ENCODE measurements at regions not wholly inside any gene's neighbourhood (a gene's known extent, or its start where the extent isn't known, plus 50 kb on each side); places are given as distances from the start of the nearest gene placed in this dataset.

DNA sequence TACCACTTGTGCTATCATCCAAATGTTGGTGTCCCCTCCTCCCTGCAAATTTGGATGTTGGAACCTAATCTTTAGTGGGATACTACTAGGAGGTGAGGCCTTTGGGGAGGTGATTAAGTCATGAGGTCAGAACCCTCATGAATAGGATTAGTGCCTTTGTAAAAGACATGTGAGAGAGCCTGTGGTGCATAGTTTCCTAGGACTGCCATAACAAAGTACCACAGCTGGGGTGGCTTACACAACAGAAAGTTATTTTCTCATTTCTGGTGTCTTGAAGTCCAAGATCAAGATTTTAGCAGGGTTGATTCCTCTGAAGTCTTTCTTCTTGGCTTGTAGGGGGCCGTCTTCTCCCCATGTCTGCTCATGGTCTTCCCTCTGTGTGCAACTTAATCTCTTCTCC is 562.6 kb upstream of the ARGLU1 start:
- DNase-seq: no peak

DNA sequence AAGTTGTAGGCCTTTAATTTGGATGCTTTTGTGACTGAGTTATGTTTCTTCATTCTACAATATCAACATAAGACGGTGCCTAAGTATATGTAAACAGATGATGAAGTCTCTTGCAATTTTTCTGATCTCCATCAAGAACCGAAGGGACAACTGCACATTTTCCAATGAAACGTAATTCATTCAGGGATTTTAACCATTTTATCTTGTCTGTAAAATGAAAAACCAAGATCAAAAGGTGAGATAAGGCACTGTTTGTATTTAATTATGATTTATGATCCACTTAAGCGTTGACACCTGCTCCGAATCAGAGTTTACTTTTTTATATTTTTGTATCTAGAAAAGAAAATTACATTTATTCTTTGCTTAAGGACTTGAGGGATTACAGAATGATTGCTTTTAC is 556.8 kb upstream of the ARGLU1 start:
- DNase-seq: no peak

DNA sequence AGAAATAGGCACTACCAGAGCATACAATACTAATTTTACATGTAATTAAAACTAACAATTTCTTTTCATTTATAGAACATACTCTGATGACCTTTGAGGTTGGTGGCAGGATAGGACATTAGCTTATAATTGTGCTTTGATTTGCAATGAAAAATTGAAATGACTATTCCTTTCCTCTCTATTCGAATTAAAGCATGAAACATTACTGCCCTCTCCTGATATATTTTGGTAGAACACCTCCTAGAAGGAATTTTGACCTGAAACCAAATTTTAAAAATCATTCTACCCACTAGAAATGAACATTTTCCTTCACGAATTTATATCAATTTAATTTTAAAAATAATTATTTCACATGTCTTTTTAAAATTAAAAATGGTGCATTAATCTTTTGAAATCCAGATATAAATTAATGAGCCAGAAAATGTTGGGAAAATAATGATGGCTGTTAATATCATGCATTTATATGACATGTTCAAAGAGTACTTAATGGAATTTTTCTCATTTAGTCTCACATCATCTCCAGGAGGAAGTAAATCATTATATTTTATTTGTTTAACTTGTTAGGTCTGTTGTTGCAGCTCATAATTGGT is 556.3 kb upstream of the ARGLU1 start:
- no peak for DNase-seq

DNA sequence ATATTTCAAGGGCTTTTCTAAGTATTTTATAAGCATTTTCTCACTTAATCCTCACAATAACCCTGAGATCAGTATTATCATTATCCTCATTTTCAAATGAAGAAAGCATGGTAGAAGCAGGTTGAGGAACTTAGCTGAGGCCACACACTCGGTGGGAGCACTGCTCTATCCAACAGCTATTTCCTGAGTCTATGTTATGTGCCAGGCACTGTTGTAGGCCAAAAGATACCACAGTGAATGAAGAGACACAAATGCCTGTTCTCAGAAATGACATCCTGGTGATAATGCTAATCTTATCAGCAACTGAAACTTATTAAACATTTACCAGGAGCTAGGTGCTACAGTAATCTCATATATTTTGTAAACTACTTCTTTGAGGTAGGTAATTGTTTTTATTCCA is 553.9 kb upstream of the ARGLU1 start:
- DNase-seq: no peak

DNA sequence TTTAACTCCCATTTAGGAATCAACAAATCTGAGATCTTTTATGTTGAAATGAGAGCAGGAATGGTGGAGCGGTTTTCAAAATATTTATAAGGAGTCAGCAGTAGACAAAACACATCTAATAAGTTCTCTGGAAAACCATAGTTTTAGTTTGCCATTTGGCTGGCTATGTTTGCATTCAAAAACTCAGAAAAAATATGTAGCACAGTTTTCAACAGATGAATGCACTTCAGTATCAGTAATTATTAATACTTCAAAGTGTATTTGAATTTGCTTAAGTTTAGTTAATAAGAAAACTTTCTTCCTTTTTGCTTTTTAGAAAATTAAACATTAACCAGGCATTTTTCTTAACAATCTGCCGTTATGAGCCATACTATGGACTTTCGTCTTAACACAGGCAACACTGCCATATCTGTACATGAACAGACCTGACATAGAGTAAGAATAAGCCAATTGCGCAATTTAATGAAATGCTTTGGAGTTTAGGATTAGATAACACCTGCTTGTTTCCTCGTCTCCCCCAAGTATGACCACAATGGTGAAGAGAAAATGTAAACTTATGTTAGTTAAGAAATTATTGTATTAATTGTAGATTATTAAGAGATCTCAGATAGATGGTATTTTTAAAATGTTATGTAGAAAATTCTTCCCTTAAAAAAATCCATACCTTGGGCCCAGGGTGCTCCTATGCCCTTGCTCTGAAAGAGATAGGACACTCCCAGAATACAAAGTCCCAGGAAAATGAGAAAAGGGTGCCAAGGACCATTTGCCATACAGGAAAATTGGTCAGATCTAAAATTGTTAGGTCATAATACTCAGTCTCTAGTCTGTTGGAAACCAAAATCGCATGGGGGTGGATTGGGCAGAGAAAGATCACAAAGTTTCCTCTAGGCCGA is 552.3 kb upstream of the ARGLU1 start:
- DNase-seq: no peak

DNA sequence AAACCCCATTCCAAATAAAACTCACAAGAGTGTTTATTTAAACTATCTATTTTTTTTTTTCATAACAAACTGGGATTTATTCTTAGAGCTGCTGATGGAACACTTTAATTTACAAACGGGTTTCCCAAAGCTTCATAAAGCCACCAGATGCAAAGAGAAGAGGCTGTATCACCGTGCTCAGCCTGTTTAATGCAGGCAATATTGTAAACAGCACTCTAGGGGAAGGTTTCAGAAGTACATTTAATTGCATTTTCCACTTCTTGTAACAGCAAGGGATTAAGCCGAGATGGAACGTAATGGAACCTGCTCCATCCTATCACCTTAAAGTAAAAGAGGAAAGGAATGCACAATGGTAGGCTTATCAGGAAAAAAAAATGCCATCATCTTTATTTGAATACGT is 550.6 kb upstream of the ARGLU1 start:
- no peak for DNase-seq

DNA sequence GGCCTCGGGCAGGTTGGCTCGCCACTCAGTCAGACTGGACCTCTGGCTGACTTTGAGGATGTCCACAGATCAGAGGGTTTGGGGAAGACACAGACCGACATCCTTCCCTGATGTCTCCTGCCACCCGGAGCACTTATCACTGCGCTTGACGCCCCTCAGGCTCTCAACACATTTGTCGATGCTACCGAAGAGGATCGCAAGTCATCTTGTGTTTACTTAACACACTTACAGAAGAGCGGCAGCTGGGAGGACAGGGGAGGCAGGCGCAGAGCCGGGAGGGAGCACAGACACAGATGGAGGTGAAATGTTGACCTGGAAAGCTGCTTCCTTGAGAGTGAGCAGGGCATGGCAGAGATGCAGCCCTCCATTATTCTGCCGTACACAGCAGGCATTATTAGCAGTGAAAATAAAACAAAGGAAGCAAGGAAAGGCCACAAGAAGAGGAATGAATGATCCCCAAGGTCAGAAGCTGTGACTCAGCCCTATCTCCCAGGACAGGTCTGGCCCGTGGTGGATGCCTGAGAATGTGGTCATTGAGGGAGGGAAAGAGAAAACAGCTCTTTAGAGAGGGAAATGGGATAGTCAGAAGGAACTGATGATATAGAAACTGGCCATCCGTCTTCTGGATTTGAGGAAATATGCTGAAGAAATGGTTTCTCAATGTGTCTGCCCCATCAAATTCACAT is 549.5 kb upstream of the ARGLU1 start:
- no peak for DNase-seq

DNA sequence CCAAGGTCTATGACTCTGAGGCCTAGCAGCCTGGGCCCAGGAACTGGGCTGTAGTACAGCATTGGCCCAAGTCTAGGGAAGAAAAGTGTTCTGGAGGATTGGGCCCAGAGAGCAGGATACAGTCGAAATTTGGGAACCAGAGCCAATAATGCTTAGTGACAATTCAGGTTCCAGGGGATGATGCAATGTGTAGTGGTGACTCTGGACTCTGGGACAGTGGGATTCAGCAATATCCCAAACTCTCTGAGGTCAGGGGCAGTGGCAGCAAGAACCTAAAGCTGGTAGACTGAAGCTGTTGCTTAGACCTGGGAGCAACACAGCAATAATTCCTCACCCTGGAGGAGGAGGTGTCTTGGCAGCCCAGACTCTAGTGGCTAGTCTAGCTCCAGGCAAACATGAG is 545.5 kb upstream of the ARGLU1 start:
- no peak for DNase-seq

DNA sequence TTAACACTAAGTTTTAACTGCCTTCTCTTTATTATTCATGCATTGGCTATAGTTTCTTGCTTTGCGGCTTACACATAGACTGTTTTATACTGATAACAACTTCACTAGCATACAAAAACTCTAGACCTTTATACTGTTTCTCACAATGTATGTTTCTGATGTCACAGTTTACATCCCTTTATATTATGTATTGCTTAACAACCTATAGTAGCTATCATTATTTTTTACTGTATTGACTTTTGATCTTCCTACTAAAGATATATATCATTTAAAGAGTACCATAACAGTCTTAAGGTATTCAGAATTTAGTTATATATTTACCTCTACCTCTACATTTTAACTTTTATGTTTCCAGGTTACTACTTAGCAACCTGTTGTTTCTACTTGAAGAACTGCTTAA is 543.3 kb upstream of the ARGLU1 start:
- no peak for DNase-seq

DNA sequence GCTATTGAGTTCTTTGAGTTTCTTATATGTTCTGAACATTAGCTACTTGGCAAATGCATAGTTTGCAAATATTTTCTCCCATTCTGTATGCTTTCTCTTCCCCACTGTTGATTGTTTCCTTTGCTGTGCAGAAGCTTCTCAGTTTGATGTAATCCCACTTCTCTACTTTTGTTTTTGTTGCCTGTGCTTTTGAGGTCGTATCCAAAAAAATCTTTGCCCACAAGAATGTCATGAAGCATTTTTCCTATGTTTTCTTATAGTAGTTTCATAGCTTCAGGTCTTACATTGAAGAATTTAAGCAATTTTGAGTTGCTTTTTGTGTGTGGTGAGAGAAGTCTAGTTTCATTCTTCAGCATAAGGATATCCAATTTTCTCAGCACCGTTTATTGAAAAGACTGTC is 536.7 kb upstream of the ARGLU1 start:
- DNase-seq: no peak

DNA sequence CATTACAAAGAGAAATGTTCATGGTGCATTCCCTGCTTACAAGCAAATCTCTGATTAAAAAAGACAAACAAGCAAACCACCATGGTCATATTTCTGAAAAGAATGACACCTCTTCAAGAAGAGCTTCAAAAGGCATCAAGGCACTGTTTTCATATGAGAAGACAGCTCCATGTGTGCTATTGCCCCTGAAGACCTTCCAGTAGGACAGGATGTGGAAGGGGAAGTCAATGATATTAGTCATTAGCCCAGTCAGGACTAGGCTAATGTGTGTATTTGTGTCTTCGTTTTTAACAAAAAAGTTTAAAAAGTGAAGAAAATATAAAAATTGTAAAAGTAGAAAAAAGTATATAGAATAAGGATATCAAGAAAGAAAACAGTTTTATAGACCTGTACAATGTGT is 534.7 kb upstream of the ARGLU1 start:
- DNase-seq: no peak

DNA sequence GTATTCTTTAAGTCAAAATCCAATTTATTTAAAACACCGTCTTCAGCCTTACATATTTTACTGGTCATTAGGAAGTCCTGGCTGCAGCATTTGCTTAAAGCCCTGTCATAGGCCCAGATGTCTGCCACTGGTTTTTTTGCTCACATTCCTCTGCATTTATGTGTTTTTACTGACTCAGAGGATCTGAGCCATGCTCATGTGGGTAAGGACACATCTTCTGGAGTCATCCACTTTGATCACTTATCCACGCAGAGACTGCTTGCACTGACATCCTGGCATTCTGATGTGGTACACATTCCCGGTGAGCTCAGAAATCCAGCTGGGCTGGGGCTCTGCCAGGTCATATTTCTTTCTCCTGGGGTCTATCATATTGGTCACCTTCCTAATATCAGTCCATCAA is 531.7 kb upstream of the ARGLU1 start:
- no peak for DNase-seq

DNA sequence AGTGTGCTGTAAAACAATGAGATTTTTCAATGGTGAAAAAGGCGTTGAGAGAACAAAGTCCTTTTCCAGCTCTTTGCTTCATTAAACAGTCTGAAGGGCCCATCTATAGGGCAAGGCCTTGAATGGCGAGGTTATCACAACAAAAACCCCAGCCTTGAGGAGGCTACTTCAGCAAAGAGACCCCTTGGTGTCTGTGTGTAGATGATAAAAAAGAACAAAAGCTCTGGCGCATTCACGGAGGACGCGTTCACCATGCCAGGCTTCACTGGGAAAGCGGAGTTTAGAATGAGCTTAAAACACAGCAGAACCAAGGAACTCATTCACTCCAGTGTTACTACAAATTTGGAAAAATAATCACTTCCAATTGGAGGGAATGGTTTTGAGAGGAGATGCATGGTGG is 530.0 kb upstream of the ARGLU1 start:
- no peak for DNase-seq

DNA sequence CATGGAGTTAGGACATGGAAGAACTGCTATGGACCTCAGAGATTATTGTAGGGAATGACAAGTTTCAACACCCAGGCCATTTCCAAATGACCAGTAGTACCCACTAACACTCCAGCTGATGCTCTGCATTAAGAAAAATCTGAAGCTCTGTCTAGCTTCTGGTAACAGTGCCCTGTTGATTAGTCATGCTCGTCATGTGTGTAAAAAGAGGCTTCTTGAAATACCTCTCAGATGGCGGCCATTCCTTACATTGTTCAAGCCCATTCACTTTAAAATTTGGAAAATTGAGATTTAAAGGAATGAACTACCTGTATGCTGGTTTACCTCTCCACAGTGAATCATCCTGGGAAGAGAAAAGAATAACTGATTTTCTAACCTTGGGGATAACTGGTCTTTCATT is 527.9 kb upstream of the ARGLU1 start:
- no peak for DNase-seq

DNA sequence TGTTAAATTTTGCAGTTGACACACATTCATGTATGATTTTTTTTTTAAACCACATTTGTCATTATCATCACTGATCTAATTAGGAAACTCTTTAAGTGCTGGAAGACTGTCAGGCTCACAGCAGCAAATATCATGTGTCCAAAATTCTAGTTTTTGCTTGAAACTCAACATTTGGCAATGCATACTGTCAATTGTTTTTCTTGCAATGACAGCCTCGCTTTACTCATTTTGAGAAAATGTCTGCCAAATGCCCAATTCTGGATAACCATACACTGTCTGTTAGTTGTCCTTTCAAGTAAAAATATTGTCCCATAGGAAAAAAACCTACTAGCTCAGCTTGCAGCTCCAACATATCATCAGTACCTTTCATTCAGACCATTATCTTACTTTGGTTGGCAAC is 523.9 kb upstream of the ARGLU1 start:
- DNase-seq: no peak

DNA sequence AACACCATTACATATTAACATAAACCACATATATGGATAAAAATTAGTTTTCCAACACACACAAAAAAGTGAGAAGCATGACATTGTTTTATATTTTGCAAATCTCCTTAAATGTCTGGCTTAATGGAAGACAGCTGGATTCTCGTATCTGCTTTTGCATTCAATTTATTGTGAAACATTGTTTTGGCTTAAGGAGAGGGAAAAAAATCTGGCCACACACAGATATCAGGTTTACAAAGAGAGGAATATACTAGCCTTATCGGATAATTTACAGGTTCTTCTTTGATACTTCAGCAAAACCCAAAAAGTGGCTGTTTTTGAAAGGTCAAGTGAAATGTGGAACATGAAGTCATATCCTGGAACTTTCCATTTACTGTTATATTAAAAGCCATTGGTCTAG is 523.5 kb upstream of the ARGLU1 start:
- DNase-seq: no peak

DNA sequence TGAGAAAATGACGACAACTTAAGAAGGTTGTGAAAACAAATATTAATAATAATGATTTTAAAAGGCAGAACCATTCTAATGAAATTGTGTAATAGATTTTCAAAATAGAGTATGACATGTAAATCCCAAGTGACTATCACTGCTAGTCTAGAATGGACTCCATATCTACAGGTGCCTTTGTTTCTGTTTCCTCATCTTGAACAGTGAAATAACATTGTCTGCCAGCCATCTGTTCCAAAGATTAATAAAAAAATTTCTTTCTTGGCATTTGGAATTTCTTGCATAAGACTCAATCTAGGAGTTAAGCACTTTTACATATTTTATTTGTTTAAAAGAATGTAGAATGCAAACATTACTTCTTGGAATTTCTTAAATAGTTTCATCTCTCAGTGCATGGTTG is 520.1 kb upstream of the ARGLU1 start:
- no peak for DNase-seq

DNA sequence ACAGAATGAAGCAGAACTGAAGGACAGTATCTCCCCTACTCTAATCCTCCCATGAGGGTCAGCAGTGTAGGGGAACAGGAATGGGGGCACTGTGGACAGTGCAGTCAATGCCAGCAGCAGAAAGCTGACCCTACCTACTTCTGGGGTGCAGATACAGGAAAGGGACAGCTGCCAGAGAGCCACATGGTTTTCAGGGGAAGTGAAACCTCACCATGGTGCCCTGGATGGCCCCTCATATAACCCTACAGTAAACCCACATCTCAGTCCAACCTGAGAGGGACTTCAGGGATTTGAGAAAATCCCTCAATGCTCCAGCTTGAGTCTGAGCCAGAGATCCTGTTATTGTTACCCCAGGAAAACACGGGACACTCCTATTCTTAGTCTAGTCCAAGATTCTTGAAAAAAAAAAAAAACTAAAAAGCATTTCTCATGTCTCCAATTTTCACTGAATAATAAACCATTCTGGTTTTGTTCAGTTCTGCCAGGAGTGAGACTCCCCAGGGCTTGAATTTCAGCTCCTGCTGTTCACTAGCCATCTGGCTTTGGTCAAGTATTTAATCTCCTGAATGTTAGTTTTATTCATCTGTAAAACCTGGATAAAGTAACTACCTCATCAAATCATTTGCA is 511.6 kb upstream of the ARGLU1 start:
- DNase-seq: no peak

DNA sequence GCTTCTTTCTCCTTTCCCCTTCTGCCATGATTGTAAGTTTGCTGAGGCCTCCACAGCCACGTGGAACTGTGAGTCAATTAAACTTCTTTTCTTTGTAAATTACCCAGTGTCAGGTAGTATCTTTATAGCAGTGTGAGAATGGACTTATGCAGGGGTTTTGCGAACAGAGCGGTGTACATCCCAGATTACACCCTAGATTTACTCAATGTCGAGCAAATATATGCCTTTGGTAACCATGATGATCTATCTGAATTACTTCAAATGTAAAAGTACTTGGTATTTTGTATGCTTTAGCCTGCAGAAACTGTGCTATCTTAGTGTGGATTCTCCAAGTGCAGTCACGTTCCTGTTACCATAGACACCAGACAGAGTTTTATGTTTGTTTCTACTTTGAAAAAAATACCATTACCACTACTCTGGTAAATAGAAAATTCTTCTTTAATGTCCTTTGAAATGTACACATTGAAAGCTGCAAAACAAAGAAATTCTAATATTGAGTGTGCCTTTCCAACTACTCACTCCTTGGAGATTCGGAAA is 510.4 kb upstream of the ARGLU1 start:
- no peak for DNase-seq

DNA sequence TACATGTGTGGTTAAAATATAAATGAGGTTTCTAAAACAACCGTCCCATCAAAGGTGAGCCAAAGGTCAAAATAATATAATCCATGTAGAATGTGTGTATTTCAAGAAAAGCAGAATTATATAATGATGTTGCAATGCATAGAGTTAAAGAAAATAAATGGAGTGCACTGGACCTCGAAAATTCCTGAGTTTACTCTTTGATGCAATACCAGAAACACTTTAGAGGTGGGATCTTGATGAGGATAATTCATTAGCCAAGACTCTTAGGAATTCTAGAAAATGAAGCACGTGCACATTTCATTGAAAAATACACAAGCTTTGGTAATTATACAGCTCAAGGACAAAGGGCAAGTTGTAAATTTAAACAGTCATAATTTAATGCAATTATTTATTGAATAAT is 508.9 kb upstream of the ARGLU1 start:
- DNase-seq: no peak

DNA sequence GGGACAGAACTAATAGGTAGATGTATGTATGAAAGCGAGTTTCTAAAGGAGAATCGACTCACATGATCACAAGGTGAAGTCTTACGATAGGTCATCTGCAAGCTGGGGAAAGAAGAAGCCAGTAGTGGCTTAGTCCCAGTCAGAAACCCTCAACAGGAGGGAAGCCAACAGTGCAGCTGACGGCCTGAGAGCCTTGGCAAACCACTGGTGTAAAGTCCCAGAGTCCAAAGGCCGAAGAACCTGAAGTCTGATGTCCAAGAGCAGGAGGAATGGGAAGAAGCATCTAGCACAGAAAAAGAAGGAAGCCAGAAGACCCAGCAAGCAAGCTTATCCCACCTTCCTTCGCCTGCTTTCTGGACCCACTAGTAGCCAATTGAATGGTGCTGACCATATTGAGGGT is 507.6 kb upstream of the ARGLU1 start:
- no peak for DNase-seq

DNA sequence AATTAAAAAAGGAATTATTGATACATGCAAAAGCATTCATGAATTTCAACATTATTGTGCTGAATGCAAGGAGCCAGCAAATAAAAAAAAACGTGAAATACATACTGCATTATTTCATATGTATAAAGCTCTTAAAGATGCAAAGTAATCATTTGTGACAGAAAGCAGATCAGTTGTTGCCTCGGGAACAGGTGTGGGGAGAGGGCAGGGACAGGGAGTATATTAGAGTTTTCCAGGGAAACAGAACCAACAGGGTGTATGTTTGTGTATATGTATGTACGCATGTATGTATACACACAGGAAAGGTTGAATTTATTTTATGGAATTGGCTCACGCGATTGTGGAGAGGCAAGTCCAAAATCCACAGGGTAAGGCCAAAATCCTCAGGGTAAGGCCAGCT is 502.9 kb upstream of the ARGLU1 start:
- DNase-seq: no peak

DNA sequence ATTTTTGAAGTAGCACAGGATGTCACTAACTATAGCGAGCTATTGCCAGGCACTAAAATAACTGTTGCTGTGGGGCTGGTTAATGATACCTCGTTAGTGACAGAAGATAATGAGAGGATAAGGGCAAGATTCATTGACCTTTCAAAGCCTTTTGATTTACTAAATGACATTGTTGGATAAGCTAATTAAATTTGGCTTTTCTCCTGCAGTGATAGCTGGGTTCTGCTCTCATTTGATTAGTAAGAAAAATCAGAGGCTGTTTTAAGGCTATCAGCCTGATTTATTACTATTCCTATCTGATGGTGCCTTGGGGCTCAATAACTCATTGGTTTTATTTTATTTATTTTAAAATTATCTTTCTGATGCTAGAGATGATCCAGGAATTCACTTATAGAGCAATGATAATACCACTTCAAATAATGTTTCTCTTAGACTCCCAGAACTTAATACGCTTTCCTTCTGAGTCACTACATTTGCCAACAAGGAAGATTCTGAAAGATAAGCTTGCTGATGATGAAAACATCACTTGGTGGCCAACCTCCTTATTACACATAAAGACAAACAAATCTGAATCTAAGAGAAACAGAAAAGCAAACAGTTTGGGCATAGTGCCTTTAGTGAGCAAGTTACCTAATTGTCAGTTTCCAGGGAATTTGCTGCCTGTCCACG is 501.3 kb upstream of the ARGLU1 start:
- no peak for DNase-seq

Data from NCI-H2029 treated with DMSO at 0.1 percent for 48 hours (cell line).